ENCODE measurements at regions not wholly inside any gene's neighbourhood (a gene's known extent, or its start where the extent isn't known, plus 50 kb on each side); places are given as distances from the start of the nearest gene placed in this dataset.

GRCh38 chr7:117974891-117975290 is 101.7 kb upstream of the CTTNBP2 start:
- no peak for DNase-seq

GRCh38 chr7:117975476-117975875 is 102.2 kb upstream of the CTTNBP2 start:
- no peak for DNase-seq

DNA sequence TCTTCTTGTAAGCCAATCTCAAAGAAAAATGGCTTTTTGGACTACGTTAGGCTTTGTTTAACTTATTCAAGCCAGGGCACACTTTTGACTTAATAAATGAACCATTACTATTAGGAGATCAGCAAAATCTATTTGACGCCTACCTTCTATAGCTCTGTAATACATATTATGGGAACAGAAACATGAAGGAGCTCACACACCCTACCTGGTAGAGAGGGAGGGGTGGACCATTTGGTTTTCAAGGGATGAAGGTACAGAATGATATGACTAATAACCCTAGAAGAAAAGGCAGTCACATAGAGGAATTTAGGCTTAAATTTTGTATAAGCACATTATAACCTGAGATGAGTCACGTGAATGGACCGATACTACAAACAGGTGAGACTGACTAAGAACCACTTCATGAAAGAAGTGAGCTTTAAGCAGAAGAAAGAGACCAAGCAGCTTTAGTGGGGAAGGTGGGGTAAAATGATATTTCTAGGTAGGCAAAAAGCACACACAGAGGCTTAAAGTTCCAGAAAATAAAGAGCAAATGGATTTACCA is 106.8 kb upstream of the CTTNBP2 start:
- no peak for DNase-seq

GRCh38 chr7:117982071-117983055 is 109.1 kb upstream of the CTTNBP2 start:
- DNase-seq: no peak

DNA sequence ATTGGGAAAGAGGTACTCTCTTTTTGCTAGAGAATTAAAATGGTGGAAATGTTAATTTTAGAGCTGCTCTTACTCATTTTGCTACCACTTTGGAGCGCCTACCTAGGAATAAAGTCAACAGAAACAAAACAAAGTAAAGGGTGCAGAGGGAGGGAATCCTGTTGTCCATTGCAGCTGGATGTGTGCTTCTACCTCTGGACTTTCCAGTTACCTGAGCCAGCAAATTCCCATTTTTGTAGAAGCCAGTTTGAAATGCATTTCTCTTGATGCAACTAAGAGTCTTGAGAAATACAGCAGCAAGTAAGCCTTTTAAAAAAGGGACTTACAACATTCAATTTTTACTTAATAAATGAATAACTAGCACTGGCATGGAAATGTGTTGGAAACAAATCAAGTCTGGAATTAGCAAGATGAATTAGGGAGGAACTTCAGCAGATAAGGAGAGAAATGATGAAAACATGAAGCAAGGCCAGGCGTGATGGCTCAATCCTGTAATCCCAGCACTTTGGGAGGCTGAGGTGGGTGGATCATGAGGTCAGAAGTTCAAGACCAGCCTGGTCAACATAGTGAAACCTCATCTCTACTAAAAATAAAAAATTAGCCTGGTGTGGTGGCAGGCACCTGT is 113.5 kb upstream of the CTTNBP2 start:
- no peak for DNase-seq

- no peak for DNase-seq
These were observed 117.6 kb upstream of the CTTNBP2 start for GRCh38 chr7:117990834-117991233.

- no peak for DNase-seq
These were observed 119.6 kb upstream of the CTTNBP2 start for GRCh38 chr7:117992635-117993376.

- DNase-seq: no peak
These were observed 120.2 kb upstream of the CTTNBP2 start for GRCh38 chr7:117993377-117994003.

DNA sequence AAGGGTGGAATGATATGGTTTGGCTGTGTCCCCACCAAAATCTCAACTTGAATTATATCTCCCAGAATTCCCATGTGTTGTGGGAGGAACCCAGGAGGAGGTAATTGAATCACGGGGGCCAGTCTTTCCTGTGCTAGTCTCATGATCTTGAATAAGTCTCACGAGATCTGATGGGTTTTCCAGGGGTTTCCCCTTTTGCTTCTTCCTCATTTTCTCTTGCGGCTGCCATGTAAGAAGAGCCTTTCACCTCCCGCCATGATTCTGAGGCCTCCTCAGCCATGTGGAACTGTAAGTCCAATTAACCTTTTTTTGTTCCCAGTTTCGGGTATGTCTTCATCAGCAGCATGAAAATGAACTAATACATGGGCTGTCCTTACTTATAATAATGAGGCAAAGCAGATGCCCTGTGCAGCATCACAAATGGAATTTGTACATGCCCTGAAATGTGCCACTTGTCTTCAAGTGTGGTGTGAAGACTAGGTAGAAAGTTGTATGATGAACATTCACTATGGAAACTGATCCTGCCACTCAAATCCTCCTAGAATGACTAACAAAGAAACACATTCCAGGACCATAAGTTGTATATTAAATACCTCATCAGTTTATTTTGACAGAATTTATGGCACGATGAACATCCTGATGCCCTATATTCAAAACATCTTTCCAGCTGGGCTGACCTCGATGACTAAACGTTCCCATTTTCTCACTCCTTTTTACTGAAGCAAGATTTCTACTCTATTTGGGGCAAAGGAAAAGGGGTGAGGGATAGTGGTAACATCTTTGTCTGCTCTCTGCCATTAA is 122.8 kb upstream of the CTTNBP2 start:
- no peak for DNase-seq

GRCh38 chr7:117997862-117998825 is 124.9 kb upstream of the CTTNBP2 start:
- no peak for DNase-seq

GRCh38 chr7:118000480-118001202 is 127.4 kb upstream of the CTTNBP2 start:
- no peak for DNase-seq

- DNase-seq: no peak
These were observed 130.2 kb upstream of the CTTNBP2 start for GRCh38 chr7:118003476-118003875.

- DNase-seq: peak; percentile 28
These were observed 131.8 kb upstream of the CTTNBP2 start for GRCh38 chr7:118005026-118005425.

GRCh38 chr7:118006979-118007378 is 133.7 kb upstream of the CTTNBP2 start:
- DNase-seq: no peak

- DNase-seq: no peak
These were observed 136.2 kb upstream of the CTTNBP2 start for GRCh38 chr7:118009419-118009818.

GRCh38 chr7:118011652-118012051 is 138.4 kb upstream of the CTTNBP2 start:
- DNase-seq: no peak

GRCh38 chr7:118013252-118014010 is 140.2 kb upstream of the CTTNBP2 start:
- no peak for DNase-seq

DNA sequence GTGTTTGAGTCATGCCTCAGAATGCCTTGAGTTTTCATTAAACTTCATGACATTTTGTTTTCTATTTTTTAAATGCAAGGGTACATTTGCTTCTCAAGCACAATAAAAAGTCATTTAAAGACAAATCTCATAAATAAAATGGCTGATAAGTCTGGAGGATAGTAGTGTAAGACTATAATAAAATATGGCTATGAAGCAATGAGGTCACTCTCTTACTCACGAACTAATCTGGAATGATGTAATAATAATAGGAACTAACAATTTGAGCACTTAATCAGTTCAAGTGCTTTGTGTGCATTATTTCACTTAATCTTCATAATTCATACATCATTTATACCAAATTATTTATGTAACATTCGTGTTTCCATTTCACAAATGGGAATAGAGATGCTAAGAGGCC is 149.3 kb upstream of the CTTNBP2 start:
- DNase-seq: no peak

DNA sequence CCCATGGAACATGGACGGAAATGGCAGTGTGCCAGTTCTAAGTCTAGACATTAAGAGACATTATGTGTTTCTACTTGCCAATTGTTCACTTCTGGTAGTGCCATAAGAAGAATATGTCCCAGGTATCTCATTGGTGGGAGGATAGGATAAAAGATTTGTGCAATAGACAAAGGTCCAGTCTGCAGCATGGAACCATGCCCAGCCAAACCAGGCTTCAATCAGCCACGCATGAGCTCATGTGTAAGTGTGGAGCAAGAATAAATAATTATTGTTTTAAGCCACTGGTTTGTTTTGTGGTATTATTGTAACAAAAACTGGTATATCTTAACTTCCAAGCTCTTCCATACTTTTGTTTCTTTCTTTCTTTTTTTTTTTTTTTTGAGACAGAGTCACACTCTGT is 153.6 kb upstream of the CTTNBP2 start:
- no peak for DNase-seq

All from NCI-H524 treated with DMSO at 0.1 percent for 48 hours (cell line).